IMR-90 (cell line): ENCODE measurements at regions not wholly inside any gene's neighbourhood (a gene's known extent, or its start where the extent isn't known, plus 50 kb on each side); places are given as distances from the start of the nearest gene placed in this dataset.

ENCODE experiments used
- ATAC-seq: fragments of 200-7000 bp; cut with Tn5 transposase; 2 replicates; pipeline ENCODE4 v1.9.1; 2020; ENCODE audit warnings: low read depth, mild to moderate bottlenecking, moderate library complexity
- BruUV-seq: library from RNA; stranded (reverse); fragments of 400-500 nt; replicated peaks from 2 replicates; lab custom pipeline; 2021; lab: Mats Ljungman, UMichigan
- CTCF ChIA-PET: fragments of 300-600 bp; formaldehyde crosslinking; extraction: SDS; loops from one replicate; lab custom pipeline; 2021; ENCODE audit warnings: antibody characterized with exemption; lab: Yijun Ruan, JAX
- POLR2A ChIA-PET: fragments of 300-600 bp; sonication (Branson Sonifier 250); formaldehyde crosslinking; loops from one replicate; lab custom pipeline; 2022; ENCODE audit warnings: antibody characterized with exemption; ENCODE audit not compliant: unreplicated experiment; lab: Charles Lee
- DNase-seq: peaks from one replicate; pipeline ENCODE4 v3.0.0; 2013
- H2AFZ ChIP-seq: replicated peaks from 2 replicates; pipeline ENCODE3; 2013; ENCODE audit warnings: low read length, mild to moderate bottlenecking; ENCODE audit not compliant: poor library complexity
- H2AK5ac ChIP-seq: 2 replicates; pipeline ENCODE4 v1.6.1; 2013; ENCODE audit warnings: low read depth, low read length, inconsistent platforms
- H2AK9ac ChIP-seq: replicated peaks from 2 replicates; pipeline ENCODE3; 2013; ENCODE audit warnings: mild to moderate bottlenecking, low read depth, low read length, moderate library complexity; ENCODE audit not compliant: poor library complexity
- H2BK120ac ChIP-seq: 2 replicates; pipeline ENCODE4 v1.6.1; 2013; ENCODE audit warnings: low read depth, low read length, inconsistent platforms
- H2BK15ac ChIP-seq: 3 replicates; pipeline ENCODE4 v1.6.1; 2013; ENCODE audit warnings: low read depth, low read length, inconsistent platforms
- H2BK20ac ChIP-seq: 2 replicates; pipeline ENCODE4 v1.6.1; 2013; ENCODE audit warnings: low read depth, mild to moderate bottlenecking, inconsistent platforms, low read length, moderate library complexity
- H2BK5ac ChIP-seq: 2 replicates; pipeline ENCODE4 v1.6.1; 2013; ENCODE audit warnings: mild to moderate bottlenecking, low read depth, low read length, inconsistent platforms; ENCODE audit not compliant: poor library complexity, severe bottlenecking
- H3K14ac ChIP-seq: replicated peaks from 2 replicates; pipeline ENCODE4 v1.6.1; 2013; ENCODE audit warnings: low read depth, low read length, inconsistent platforms
- H3K18ac ChIP-seq: 2 replicates; pipeline ENCODE4 v1.6.1; 2013; ENCODE audit warnings: low read depth, low read length, control low read depth
- H3K23ac ChIP-seq: 2 replicates; pipeline ENCODE4 v1.6.1; 2013; ENCODE audit warnings: low read depth, low read length, inconsistent platforms
- H3K27ac ChIP-seq: 2 replicates; pipeline ENCODE4 v1.5.1; 2013; ENCODE audit warnings: mild to moderate bottlenecking, control low read depth, low read length; ENCODE audit not compliant: insufficient read depth
- H3K27me3 ChIP-seq: 2 replicates; pipeline ENCODE4 v1.6.1; 2013; ENCODE audit warnings: low read length; ENCODE audit not compliant: control insufficient read depth, insufficient read depth
- H3K36me3 ChIP-seq: 2 replicates; pipeline ENCODE4 v1.6.1; 2013; ENCODE audit warnings: low read length, mixed read lengths; ENCODE audit not compliant: control insufficient read depth, insufficient read depth
- H3K4ac ChIP-seq: 2 replicates; pipeline ENCODE4 v1.6.1; 2013; ENCODE audit warnings: low read depth, low read length, inconsistent platforms
- H3K4me1 ChIP-seq: 2 replicates; pipeline ENCODE4 v1.6.1; 2013; ENCODE audit warnings: low read length, mixed read lengths; ENCODE audit not compliant: control insufficient read depth, insufficient read depth
- H3K4me2 ChIP-seq: 2 replicates; pipeline ENCODE4 v1.6.1; 2013; ENCODE audit warnings: low read depth, mild to moderate bottlenecking, control low read depth, low read length, moderate library complexity
- H3K4me3 ChIP-seq: 2 replicates; pipeline ENCODE4 v1.5.1; 2013; ENCODE audit warnings: low read depth, mild to moderate bottlenecking, control low read depth, low read length, moderate library complexity; ENCODE audit not compliant: insufficient read depth
- H3K56ac ChIP-seq: 2 replicates; pipeline ENCODE4 v1.6.1; 2013; ENCODE audit warnings: low read length, inconsistent platforms; ENCODE audit not compliant: insufficient read depth; ENCODE audit errors: extremely low read depth
- H3K79me1 ChIP-seq, 2 experiments: 2 replicates each; pipeline ENCODE4 v1.6.1; 2013; ENCODE audit warnings: low read length in 2 of 2, inconsistent platforms in 1 of 2, low read depth in 1 of 2
- H3K9ac ChIP-seq: 2 replicates; pipeline ENCODE4 v1.6.1; 2013; ENCODE audit warnings: low read depth, low read length, control low read depth
- H3K9me1 ChIP-seq: 2 replicates; pipeline ENCODE4 v1.6.1; 2013; ENCODE audit warnings: low read length, inconsistent platforms; ENCODE audit not compliant: insufficient read depth
- H3K9me3 ChIP-seq: 2 replicates; pipeline ENCODE4 v1.6.1; 2013; ENCODE audit warnings: low read length; ENCODE audit not compliant: control insufficient read depth, insufficient read depth
- H4K20me1 ChIP-seq: 2 replicates; pipeline ENCODE4 v1.6.1; 2013; ENCODE audit warnings: low read length, inconsistent platforms; ENCODE audit not compliant: insufficient read depth
- H4K5ac ChIP-seq: 2 replicates; pipeline ENCODE4 v1.6.1; 2013; ENCODE audit warnings: mild to moderate bottlenecking, low read depth, low read length, control low read depth
- H4K8ac ChIP-seq, 2 experiments: 2 replicates each; pipeline ENCODE4 v1.6.1; 2013; ENCODE audit warnings: low read depth in 2 of 2, low read length in 2 of 2, control low read depth in 1 of 2, inconsistent platforms in 1 of 2
- H4K91ac ChIP-seq: 2 replicates; pipeline ENCODE4 v1.6.1; 2013; ENCODE audit warnings: low read depth, low read length, inconsistent platforms; ENCODE audit not compliant: insufficient read depth
- BHLHE40 ChIP-seq: fragments of 150-350 bp; IDR thresholded peaks from 2 replicates; pipeline ENCODE4 v1.6.1; 2016; ENCODE audit warnings: mild to moderate bottlenecking, low read depth, low read length
- CEBPB ChIP-seq: IDR thresholded peaks from 2 replicates; pipeline ENCODE4 v1.6.1; 2012; ENCODE audit warnings: low read depth, low read length, improper control_type of control experiment
- CTCF ChIP-seq: conservative IDR thresholded peaks from 2 replicates; pipeline ENCODE4 v1.5.1; 2012; ENCODE audit warnings: mild to moderate bottlenecking, low read depth, low read length, improper control_type of control experiment
- ELK1 ChIP-seq: fragments of 150-350 bp; IDR thresholded peaks from 2 replicates; pipeline ENCODE4 v1.6.1; 2016; ENCODE audit warnings: low read depth, mild to moderate bottlenecking, low read length, moderate library complexity, borderline replicate concordance
- FOS ChIP-seq: fragments of 150-350 bp; IDR thresholded peaks from 2 replicates; pipeline ENCODE4 v1.6.1; 2016; ENCODE audit warnings: low read depth, low read length
- MAFK ChIP-seq: IDR thresholded peaks from 2 replicates; pipeline ENCODE4 v1.6.1; 2012; ENCODE audit warnings: low read depth, low read length, improper control_type of control experiment
- MXI1 ChIP-seq: IDR thresholded peaks from 2 replicates; pipeline ENCODE4 v1.6.1; 2012; ENCODE audit warnings: low read depth, mild to moderate bottlenecking, low read length, moderate library complexity, borderline replicate concordance
- NFE2L2 ChIP-seq: fragments of 150-350 bp; IDR thresholded peaks from 2 replicates; pipeline ENCODE4 v1.6.1; 2016; ENCODE audit warnings: low read depth, mild to moderate bottlenecking, low read length
- POLR2A ChIP-seq: IDR thresholded peaks from 2 replicates; pipeline ENCODE4 v1.6.1; 2012; ENCODE audit warnings: mild to moderate bottlenecking, low read depth, low read length
- RAD21 ChIP-seq: IDR thresholded peaks from 2 replicates; pipeline ENCODE4 v1.6.1; 2012; ENCODE audit warnings: low read length, improper control_type of control experiment
- RFX5 ChIP-seq: IDR thresholded peaks from 2 replicates; pipeline ENCODE4 v1.8.0; 2012; ENCODE audit warnings: low read depth, mild to moderate bottlenecking, low read length, moderate library complexity
- SMC3 ChIP-seq: fragments of 150-350 bp; IDR thresholded peaks from 2 replicates; pipeline ENCODE4 v1.6.1; 2016; ENCODE audit warnings: low read depth, mild to moderate bottlenecking, antibody characterized with exemption, low read length, moderate library complexity
- USF2 ChIP-seq: fragments of 150-350 bp; IDR thresholded peaks from 2 replicates; pipeline ENCODE4 v1.6.1; 2017; ENCODE audit warnings: mild to moderate bottlenecking, antibody characterized with exemption, low read length, low read depth
- WGBS, 2 experiments: methylation state at CpG; one replicate each; pipeline versions ENCODE4 v1.1.5 to v1.1.7; 2013; ENCODE audit warnings: missing lambda C conversion rate in 2 of 2; ENCODE audit not compliant: insufficient read length in 1 of 2; ENCODE audit errors: extremely low coverage in 2 of 2; 5-methylcytosine and 5-hydroxymethylcytosine counted together
- dilution Hi-C: fragments of 300-500 bp; cut with HindIII; formaldehyde crosslinking; loops from one replicate; pipeline ENCODE4 v1.14.3; 2018; ENCODE audit warnings: low sequenced_read_pairs; ENCODE audit not compliant: unreplicated experiment
- in situ Hi-C: fragments of 300-500 bp; cut with MboI; formaldehyde crosslinking; loops from 3 replicates; pipeline ENCODE4 v1.14.3; 2019; ENCODE audit warnings: low sequenced_read_pairs, inconsistent platforms, mixed read lengths
- intact Hi-C: fragments of 100-400 bp; cut with micrococcal nuclease; formaldehyde crosslinking; loops from 2 replicates; pipeline ENCODE4 v1.10.0; 2022

GRCh38 chr11:92894197-92894596 lies 75.3 kb upstream of the MTNR1B start:
- H3K27me3 ChIP-seq = no peaks in the 10 kb centered on the region; the same call in 1 of the 2 replicates
- no CpG with 5 or more reads among the region's 3 CpGs for WGBS, 2 experiments
- H4K5ac ChIP-seq = no peak overlapping the region
- TF ChIP-seq USF2 = no peak
- no peak for TF ChIP-seq BHLHE40
- TF ChIP-seq MAFK = no peak
- no peak for TF ChIP-seq CEBPB
- no peak for TF ChIP-seq SMC3
- no peak for TF ChIP-seq CTCF
- TF ChIP-seq RFX5 = no peak
- TF ChIP-seq MXI1 = no peak
- TF ChIP-seq ELK1 = no peak
- TF ChIP-seq POLR2A = no peak
- TF ChIP-seq NFE2L2 = no peak
- no peak for TF ChIP-seq FOS
- TF ChIP-seq RAD21 = no peak
- H3K9me3 ChIP-seq = no peaks in the 10 kb centered on the region
- no peak overlapping the region for H3K9ac ChIP-seq
- ChIA-PET POLR2A (no interaction called here), CTCF (no interaction called here)
- H3K27ac ChIP-seq = no peak overlapping the region
- no peak overlapping the region for H2BK15ac ChIP-seq
- H3K4ac ChIP-seq = no peak overlapping the region
- H2AK5ac ChIP-seq = no peak overlapping the region
- H2AK9ac ChIP-seq = no peak overlapping the region
- no peak overlapping the region for H2BK120ac ChIP-seq
- no peak overlapping the region for H3K56ac ChIP-seq
- in situ Hi-C loops = no loop called here
- H2BK20ac ChIP-seq = no peak overlapping the region
- H3K36me3 ChIP-seq = no peaks in the 10 kb centered on the region
- H3K14ac ChIP-seq = no peak overlapping the region
- DNase-seq (no peak), ATAC-seq (no peak)
- no peak overlapping the region for H2AFZ ChIP-seq
- no peak overlapping the region for H3K23ac ChIP-seq
- no peak overlapping the region for H2BK5ac ChIP-seq
- no peak overlapping the region for H3K18ac ChIP-seq
- no TSS peak for BruUV-seq
- intact Hi-C loops = no loop called here
- no peak overlapping the region for H4K8ac ChIP-seq
- no peaks in the 10 kb centered on the region for H3K79me1 ChIP-seq
- H3K4me2 ChIP-seq = no peak overlapping the region
- no peaks in the 10 kb centered on the region for H4K20me1 ChIP-seq
- H3K9me1 ChIP-seq = no peaks in the 10 kb centered on the region
- no peaks in the 10 kb centered on the region for H3K4me1 ChIP-seq
- no peak overlapping the region for H4K91ac ChIP-seq
- H3K4me3 ChIP-seq = no peak overlapping the region
- dilution Hi-C loops = no loop called here
